ENCODE measurements at regions not wholly inside any gene's neighbourhood (a gene's known extent, or its start where the extent isn't known, plus 50 kb on each side); places are given as distances from the start of the nearest gene placed in this dataset.

DNA sequence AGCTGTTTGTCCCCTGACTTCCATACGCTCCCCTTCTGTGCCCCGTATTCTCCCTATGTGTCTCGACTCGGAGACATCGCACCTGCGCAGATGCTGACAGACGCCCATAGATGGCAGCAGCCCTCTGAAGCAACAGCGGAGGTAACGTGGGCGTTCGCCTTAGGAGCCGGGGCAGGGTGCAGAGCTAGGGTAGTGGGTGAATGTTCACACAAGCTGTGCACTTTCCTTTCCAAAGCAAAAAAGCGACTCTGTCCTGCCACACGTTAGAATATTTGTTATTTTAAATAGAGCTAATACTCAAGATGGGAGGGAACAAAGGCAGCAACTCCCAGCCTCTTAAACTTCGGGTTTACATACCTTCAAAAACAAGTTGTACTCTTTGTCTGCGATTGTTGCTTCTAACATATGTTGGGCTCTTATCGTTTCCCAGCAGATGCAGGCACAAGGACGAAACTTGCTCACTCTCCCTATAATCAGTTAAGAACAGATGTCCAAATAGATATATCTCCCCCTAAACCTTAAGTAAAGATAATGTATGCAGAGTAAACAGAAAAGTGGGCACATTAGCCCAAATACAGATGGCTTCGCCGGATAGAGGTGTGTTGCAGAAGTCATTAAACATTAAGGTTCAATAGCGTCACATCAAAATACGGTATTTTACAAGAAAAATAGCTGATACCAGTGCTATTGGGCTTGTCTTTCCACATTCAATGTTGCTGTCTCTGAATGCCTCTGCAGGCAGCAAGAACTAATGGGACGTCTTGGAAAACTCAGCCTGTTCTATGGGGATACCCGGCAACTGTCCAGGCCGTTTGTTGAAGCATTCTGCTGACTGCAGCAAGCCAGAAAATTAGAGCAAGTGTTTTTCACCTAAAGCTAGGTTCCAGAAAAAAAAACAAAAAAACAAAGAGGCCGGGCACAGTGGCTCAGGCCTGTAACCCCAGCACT lies 340.3 kb upstream of the PRKCQ start:
- Mint-ChIP-seq H3K9me3 (no peaks in the 10 kb centered on the region), H3K4me3 (no peak overlapping the region), H3K27ac (peak overlapping the region; percentile 26), H3K27me3 (ENCODE audit: insufficient read depth) (no peaks in the 10 kb centered on the region), H3K4me1 (ENCODE audit: low read depth) (peaks cover 35% of the 10 kb centered on the region), H3K36me3 (ENCODE audit: low read depth) (no peaks in the 10 kb centered on the region)
- peak; percentile 71 for DNase-seq (ENCODE audit: low spot score)
- intact Hi-C loops (cut with micrococcal nuclease) = loop anchor here (1.0 to 10.0 kb wide), 9 partner anchors 201 to 1144 kb away; partner anchors contain the start of genes ATP5F1C and KIN

DNA sequence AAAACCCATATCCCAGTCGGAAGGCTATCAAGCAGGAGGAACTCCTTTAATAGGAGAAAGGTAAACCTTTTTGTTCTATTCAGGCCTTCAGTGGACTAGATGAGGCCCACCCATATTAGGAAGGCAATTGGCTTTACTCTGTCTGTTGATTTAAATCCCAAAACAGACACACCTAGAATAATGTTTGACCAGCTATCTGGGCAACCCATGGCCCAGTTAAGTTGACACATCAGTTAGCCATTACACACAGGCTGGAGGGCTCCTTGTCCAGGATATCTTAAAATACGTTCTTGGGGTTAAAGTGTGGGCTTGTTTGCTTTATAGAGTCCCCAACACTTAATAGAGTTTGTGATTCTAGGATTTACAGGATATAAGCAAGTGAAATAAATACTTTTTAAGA lies 339.0 kb upstream of the PRKCQ start:
- Mint-ChIP-seq H3K27ac (no peak overlapping the region), H3K27me3 (ENCODE audit: insufficient read depth) (no peaks in the 10 kb centered on the region), H3K4me3 (no peak overlapping the region), H3K36me3 (ENCODE audit: low read depth) (no peaks in the 10 kb centered on the region), H3K9me3 (no peaks in the 10 kb centered on the region), H3K4me1 (ENCODE audit: low read depth) (peaks cover 23% of the 10 kb centered on the region)
- intact Hi-C loops (cut with micrococcal nuclease) = no loop called here
- no peak for DNase-seq (ENCODE audit: low spot score)

DNA sequence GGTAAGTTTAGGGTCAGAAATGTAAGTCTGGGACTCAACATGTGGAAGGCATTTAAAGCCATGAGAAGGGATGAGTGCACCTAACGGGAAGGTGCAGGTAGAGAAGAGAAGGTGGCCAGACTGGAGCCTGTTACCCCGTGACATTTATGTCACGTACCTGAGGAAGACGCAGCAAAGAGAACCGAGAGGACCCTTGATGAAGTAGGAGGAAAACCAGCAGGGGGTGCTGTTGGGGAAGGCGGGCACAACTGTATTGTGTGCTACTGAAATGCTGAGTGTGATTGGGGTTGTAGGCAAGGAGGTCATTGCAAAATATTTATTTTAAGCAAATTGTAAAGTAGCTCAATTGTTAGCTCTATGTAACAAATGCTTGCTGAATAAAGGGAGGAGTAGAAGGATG lies 338.2 kb upstream of the PRKCQ start:
- peaks cover 22% of the 10 kb centered on the region for H3K4me1 Mint-ChIP-seq (ENCODE audit: low read depth)
- intact Hi-C loops (cut with micrococcal nuclease) = no loop called here
- no peaks in the 10 kb centered on the region for H3K27me3 Mint-ChIP-seq (ENCODE audit: insufficient read depth)
- no peaks in the 10 kb centered on the region for H3K36me3 Mint-ChIP-seq (ENCODE audit: low read depth)
- peak; percentile 48 for DNase-seq (ENCODE audit: low spot score)
- peak overlapping the region; percentile 0 for H3K27ac Mint-ChIP-seq
- H3K4me3 Mint-ChIP-seq = no peak overlapping the region
- no peaks in the 10 kb centered on the region for H3K9me3 Mint-ChIP-seq

DNA sequence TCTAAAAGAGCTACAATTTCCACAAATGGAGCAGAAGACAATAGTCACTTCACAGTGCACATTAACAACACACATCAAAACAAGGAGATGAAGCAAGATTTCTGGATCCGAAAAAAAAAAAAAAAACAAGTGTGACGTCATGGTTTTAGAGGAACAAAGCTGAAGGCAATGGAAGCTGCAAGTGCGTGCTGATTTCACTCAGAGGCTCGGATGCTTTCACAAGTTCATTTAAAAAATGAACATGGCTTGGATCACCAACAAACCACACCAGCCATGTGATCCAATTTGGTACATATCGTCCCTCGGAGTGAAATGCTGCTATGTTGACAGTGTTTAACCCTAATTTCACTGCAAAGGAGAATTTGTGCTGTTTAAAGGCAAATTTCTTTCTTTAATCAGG lies 337.0 kb upstream of the PRKCQ start:
- Mint-ChIP-seq H3K4me3 (no peak overlapping the region), H3K9me3 (no peaks in the 10 kb centered on the region), H3K4me1 (ENCODE audit: low read depth) (peaks cover 22% of the 10 kb centered on the region), H3K27me3 (ENCODE audit: insufficient read depth) (no peaks in the 10 kb centered on the region), H3K36me3 (ENCODE audit: low read depth) (no peaks in the 10 kb centered on the region), H3K27ac (no peak overlapping the region)
- no peak for DNase-seq (ENCODE audit: low spot score)
- intact Hi-C loops (cut with micrococcal nuclease) = no loop called here

DNA sequence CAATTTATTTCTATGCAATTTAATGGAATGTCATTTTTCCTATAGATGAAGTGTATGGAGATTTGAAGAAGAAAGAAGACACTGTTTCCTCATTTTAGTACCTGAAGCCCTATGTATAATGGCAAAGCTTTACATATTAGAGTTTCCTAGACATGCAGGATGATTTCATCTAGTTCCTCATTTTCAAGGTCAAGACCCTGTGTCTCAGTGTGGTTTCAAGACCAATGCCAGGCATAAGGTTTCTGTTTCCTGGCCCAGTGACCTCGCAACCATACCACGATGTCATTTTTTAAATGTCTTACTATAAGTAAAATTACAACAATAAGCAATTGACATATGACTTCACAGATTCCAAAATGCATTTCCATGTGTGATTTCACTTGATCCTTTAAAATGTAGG lies 336.5 kb upstream of the PRKCQ start:
- Mint-ChIP-seq H3K27me3 (ENCODE audit: insufficient read depth) (no peaks in the 10 kb centered on the region), H3K4me3 (no peak overlapping the region), H3K36me3 (ENCODE audit: low read depth) (no peaks in the 10 kb centered on the region), H3K4me1 (ENCODE audit: low read depth) (peaks cover 22% of the 10 kb centered on the region), H3K9me3 (no peaks in the 10 kb centered on the region), H3K27ac (no peak overlapping the region)
- no peak for DNase-seq (ENCODE audit: low spot score)
- intact Hi-C loops (cut with micrococcal nuclease) = no loop called here

DNA sequence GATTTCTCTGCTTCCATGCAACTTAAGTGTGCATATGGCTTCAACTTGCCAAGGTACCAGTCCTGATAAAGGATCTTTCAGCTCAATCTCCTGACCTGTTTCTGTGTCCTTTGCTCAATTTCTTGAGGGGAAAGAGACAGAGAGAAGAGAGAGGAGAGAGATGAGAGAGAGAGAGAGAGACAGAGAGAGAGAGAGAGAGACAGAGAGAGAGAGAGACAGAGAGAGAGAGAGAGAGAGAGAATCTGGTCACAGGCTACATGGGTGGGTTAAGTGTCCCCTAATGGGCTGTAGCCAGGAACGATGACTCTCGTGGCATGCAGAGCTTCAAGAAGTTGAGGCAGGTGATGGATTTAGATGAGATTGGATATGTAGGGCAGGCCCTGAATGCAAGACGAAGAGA lies 335.2 kb upstream of the PRKCQ start:
- Mint-ChIP-seq H3K27me3 (ENCODE audit: insufficient read depth) (no peaks in the 10 kb centered on the region), H3K9me3 (no peaks in the 10 kb centered on the region), H3K4me3 (no peak overlapping the region), H3K27ac (no peak overlapping the region), H3K4me1 (ENCODE audit: low read depth) (peaks cover 18% of the 10 kb centered on the region), H3K36me3 (ENCODE audit: low read depth) (no peaks in the 10 kb centered on the region)
- intact Hi-C loops (cut with micrococcal nuclease) = no loop called here
- DNase-seq (ENCODE audit: low spot score) = no peak

DNA sequence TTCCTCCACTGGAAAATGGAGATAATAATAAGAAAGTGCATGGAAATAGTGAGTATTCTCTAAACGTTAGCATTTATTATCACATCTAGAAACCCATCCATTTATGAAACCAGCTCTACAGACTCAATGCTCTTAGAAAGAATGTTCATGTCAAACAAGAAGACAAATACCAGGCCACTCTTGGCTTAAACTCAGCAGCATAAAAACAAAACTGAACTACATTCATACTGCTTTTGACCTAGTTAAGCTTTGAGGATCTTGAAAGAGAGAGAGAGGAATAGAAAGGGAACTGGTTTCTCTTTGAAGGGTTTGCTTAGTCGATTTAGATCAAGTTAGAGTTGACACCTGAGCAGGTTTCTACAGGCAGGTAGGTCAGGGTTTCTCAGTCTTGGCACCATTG lies 332.9 kb upstream of the PRKCQ start:
- DNase-seq (ENCODE audit: low spot score) = no peak
- Mint-ChIP-seq H3K9me3 (peaks cover 10% of the 10 kb centered on the region), H3K27ac (no peak overlapping the region), H3K27me3 (ENCODE audit: insufficient read depth) (peaks cover 2% of the 10 kb centered on the region), H3K36me3 (ENCODE audit: low read depth) (no peaks in the 10 kb centered on the region), H3K4me1 (ENCODE audit: low read depth) (peaks cover 6% of the 10 kb centered on the region), H3K4me3 (no peak overlapping the region)
- intact Hi-C loops (cut with micrococcal nuclease) = no loop called here

DNA sequence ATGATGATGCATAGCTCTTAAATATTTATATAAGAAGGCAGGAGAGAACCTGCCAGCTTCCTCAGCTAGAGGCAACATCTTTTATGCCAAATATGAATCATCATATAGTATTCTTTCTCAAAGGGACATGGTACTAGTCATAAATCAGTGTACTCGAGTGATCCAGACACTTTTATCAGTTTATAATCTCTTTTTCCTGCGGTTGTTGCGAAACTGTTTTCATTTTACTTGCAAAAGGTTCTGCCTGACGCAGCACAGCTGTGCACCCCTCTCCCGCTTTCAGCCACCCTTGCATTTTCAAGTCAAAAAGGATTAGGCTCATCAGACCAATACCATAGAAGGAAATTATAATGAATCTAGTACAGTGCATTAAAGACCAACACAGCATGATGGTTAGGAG lies 332.3 kb upstream of the PRKCQ start:
- Mint-ChIP-seq H3K36me3 (ENCODE audit: low read depth) (no peaks in the 10 kb centered on the region), H3K4me3 (no peak overlapping the region), H3K9me3 (peaks cover 10% of the 10 kb centered on the region), H3K27me3 (ENCODE audit: insufficient read depth) (peaks cover 2% of the 10 kb centered on the region), H3K27ac (no peak overlapping the region), H3K4me1 (ENCODE audit: low read depth) (peaks cover 6% of the 10 kb centered on the region)
- intact Hi-C loops (cut with micrococcal nuclease) = no loop called here
- DNase-seq (ENCODE audit: low spot score) = no peak

DNA sequence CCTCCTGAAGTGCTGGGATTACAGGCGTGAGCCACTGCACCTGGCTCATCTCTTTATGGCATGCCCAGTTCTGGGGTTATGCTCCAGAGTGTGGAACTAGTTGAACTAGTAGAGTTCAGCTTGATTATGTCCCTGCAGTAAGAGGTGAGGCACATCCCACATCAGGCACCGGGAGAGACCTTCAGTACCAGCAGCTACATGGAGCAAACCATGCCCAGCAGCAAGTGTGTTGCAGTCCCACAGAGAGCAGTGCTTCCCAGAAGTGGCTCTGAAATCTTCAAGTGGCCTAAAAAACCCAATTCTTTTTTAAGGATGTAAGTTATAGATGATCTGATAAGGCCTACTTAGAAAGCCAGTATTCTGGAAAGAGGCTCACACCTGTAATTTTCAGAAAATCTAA lies 331.9 kb upstream of the PRKCQ start:
- DNase-seq (ENCODE audit: low spot score) = no peak
- intact Hi-C loops (cut with micrococcal nuclease) = no loop called here
- Mint-ChIP-seq H3K27ac (no peak overlapping the region), H3K9me3 (peaks cover 10% of the 10 kb centered on the region), H3K27me3 (ENCODE audit: insufficient read depth) (peaks cover 2% of the 10 kb centered on the region), H3K36me3 (ENCODE audit: low read depth) (no peaks in the 10 kb centered on the region), H3K4me3 (no peak overlapping the region), H3K4me1 (ENCODE audit: low read depth) (peaks cover 5% of the 10 kb centered on the region)

DNA sequence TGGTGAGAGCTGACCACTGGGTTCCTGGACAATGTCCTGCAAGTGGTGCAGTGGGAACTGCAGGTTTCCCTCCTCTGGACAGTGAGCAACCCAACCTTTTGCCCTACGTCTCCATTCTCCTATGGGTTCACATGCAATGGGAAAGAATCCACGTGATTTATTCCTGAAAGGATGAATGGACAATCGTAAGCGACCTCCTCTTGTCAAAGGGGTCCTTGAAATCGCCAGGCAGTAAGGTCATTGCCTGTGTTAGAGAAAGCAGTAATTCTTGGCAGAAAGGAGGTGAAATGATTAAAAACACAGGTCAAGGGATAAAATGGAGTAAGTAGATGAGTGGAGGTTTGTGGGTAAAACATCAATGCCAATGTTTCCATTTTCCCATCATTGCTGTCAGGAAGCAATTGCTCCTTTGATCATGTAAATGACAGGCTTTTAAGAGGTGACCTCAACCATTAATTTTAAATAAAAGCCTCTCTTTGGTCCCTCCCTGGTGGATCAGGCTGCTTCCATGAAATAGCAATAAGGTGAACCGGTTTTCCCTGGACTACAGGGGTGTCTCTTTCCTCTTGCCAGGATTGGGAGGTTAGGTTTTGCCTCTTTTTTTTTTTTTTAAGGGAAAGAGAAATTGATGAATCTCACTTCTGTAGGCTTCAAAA lies 330.0 kb upstream of the PRKCQ start:
- intact Hi-C loops (cut with micrococcal nuclease) = no loop called here
- Mint-ChIP-seq H3K9me3 (peaks cover 15% of the 10 kb centered on the region), H3K36me3 (ENCODE audit: low read depth) (no peaks in the 10 kb centered on the region), H3K27ac (no peak overlapping the region), H3K4me1 (ENCODE audit: low read depth) (no peaks in the 10 kb centered on the region), H3K27me3 (ENCODE audit: insufficient read depth) (peaks cover 4% of the 10 kb centered on the region), H3K4me3 (no peak overlapping the region)
- DNase-seq (ENCODE audit: low spot score) = no peak

DNA sequence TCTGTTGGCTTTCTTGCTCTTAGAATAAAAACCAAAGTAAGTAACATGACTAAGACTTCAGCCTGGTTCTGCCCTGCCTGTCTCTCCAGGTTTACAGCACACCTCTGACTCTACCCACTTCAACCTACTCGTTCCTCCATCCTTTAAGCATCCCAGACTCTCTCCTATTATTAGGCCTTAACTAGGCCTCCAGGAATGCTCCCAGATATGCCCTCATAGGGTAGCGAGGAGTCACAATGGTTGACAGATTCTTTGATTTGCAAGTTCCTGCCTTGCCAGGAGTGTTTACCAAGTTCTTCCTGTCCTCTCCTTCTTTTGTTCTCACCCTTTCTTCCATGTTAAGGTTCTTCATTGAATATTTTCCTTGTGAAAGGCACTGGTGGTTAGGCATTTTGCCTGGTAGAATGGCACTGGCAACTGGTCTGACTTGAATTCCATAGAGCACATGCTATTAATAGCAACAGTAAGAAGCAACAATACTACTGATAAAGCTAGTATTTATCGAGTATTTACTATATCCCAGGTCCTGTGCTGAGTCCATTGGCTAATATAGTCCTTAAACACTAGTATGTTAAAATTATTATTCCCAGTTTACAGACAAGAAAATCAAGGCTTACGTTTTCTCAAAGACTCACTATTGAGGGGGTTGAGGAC lies 327.9 kb upstream of the PRKCQ start:
- no peak overlapping the region for H3K4me3 Mint-ChIP-seq
- peaks cover 6% of the 10 kb centered on the region for H3K27me3 Mint-ChIP-seq (ENCODE audit: insufficient read depth)
- no peak for DNase-seq (ENCODE audit: low spot score)
- intact Hi-C loops (cut with micrococcal nuclease) = no loop called here
- H3K36me3 Mint-ChIP-seq (ENCODE audit: low read depth) = no peaks in the 10 kb centered on the region
- no peak overlapping the region for H3K27ac Mint-ChIP-seq
- no peaks in the 10 kb centered on the region for H3K4me1 Mint-ChIP-seq (ENCODE audit: low read depth)
- peaks cover 15% of the 10 kb centered on the region for H3K9me3 Mint-ChIP-seq

DNA sequence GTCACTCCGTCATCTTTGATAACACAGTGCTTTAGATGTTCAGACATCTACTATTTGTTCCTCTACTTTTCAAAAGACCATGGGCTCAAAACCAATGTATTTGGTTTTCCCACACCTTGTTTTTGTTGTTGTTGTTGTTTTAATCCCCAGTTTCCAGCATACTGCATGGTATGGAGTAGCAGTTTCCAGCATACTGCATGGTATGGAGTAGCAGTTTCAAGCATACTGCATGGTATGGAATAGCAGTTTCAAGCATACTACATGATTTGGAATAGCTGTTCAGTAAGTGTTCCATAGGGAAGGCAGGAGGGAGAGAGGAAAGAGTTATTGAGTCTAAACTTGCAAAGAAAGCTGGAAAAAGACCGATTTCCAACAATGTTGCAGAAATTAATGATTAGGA lies 314.3 kb upstream of the PRKCQ start:
- Mint-ChIP-seq H3K27me3 (ENCODE audit: insufficient read depth) (peaks cover 11% of the 10 kb centered on the region), H3K27ac (no peak overlapping the region), H3K9me3 (no peaks in the 10 kb centered on the region), H3K4me3 (no peak overlapping the region), H3K36me3 (ENCODE audit: low read depth) (no peaks in the 10 kb centered on the region), H3K4me1 (ENCODE audit: low read depth) (no peaks in the 10 kb centered on the region)
- intact Hi-C loops (cut with micrococcal nuclease) = no loop called here
- no peak for DNase-seq (ENCODE audit: low spot score)

DNA sequence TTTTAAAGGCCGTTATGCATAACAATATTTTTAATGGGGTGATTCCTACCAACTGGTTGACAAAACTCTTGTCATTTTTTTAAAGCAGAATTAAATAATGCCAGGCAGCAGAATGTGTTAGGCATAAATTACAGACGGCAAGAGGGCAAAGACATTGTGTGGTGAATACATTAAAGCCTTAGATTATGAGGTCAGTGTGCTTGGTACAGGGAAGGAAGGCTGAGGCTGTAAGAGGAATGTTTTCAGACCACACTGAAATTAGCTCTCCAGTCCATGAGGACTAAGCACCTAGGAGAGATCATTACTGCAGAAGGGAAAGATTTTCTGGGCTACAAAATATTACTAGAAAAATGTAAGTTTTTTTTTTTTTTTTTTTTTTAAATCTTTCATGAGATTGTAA lies 312.8 kb upstream of the PRKCQ start:
- Mint-ChIP-seq H3K4me1 (ENCODE audit: low read depth) (no peaks in the 10 kb centered on the region), H3K36me3 (ENCODE audit: low read depth) (no peaks in the 10 kb centered on the region), H3K27me3 (ENCODE audit: insufficient read depth) (peaks cover 11% of the 10 kb centered on the region), H3K4me3 (no peak overlapping the region), H3K9me3 (no peaks in the 10 kb centered on the region), H3K27ac (no peak overlapping the region)
- DNase-seq (ENCODE audit: low spot score) = no peak
- intact Hi-C loops (cut with micrococcal nuclease) = no loop called here

All from activated T-helper 1 cell treated with anti-CD3 and anti-CD28 coated beads, Interleukin-12 subunit alpha, Interleukin-12 subunit beta, Interleukin-2, Interleukin-4 antibody, amounts not matched to agents 30 ng/mL and 10 ng/mL and 1 ng/mL, durations not matched to agents 14 hours and 24 hours and 36 hours (primary cell).